Suprapubic skin (tissue), 3 donors: ENCODE measurements at regions not wholly inside any gene's neighbourhood (a gene's known extent, or its start where the extent isn't known, plus 50 kb on each side); places are given as distances from the start of the nearest gene placed in this dataset.

ENCODE experiments used
- EP300 ChIP-seq: sonication (generic); formaldehyde crosslinking; IDR thresholded peaks from one replicate; pipeline ENCODE4 v1.6.1; 2017; ENCODE audit warnings: antibody characterized with exemption
- POLR2A ChIP-seq, 2 donors: fragments of 450-650 bp; IDR thresholded peaks; one replicate each; pipeline ENCODE4 v1.6.1; 2017; ENCODE audit warnings: antibody characterized with exemption in 2 of 2, mild to moderate bottlenecking in 2 of 2, moderate library complexity in 2 of 2
- TF ChIP-seq, protein P1 (sequence below), 2 donors: fragments of 200-600 bp in 1 of 2; fragments of 450-650 bp in 1 of 2; sonication (generic) in 1 of 2; IDR thresholded peaks; one replicate each; pipeline ENCODE4 v1.5.1; 2016 to 2019; ENCODE audit warnings: antibody characterized with exemption in 2 of 2, mild to moderate bottlenecking in 1 of 2, moderate library complexity in 1 of 2

DNA sequence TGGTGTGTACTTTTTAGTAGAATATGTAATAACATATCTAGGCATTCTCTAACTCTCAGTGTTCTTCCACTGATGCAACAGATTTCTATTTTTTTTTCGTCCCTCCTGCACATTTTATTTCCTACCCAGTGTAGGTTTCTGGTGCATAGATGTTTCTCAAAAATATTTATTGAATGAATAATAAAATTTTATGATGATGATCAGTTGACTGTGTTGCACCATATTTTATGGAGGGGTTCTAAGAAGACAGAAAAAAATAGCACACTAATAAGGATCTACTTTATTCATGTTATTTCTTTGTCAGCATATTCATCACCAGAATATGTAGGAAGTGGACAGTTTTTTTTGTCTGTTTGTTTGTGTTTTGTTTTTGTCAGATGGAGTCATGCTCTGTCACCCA is 2529.3 kb downstream of the ARAP2 start:
- TF ChIP-seq, protein P1, sequence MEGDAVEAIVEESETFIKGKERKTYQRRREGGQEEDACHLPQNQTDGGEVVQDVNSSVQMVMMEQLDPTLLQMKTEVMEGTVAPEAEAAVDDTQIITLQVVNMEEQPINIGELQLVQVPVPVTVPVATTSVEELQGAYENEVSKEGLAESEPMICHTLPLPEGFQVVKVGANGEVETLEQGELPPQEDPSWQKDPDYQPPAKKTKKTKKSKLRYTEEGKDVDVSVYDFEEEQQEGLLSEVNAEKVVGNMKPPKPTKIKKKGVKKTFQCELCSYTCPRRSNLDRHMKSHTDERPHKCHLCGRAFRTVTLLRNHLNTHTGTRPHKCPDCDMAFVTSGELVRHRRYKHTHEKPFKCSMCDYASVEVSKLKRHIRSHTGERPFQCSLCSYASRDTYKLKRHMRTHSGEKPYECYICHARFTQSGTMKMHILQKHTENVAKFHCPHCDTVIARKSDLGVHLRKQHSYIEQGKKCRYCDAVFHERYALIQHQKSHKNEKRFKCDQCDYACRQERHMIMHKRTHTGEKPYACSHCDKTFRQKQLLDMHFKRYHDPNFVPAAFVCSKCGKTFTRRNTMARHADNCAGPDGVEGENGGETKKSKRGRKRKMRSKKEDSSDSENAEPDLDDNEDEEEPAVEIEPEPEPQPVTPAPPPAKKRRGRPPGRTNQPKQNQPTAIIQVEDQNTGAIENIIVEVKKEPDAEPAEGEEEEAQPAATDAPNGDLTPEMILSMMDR (IDR thresholded peaks at IDR 0.05), result no peak
- TF ChIP-seq EP300, result no peak
- no peak for TF ChIP-seq POLR2A (IDR thresholded peaks at IDR 0.05)
